Superior temporal gyrus (tissue), 1 donor: ENCODE measurements at regions not wholly inside any gene's neighbourhood (a gene's known extent, or its start where the extent isn't known, plus 50 kb on each side); places are given as distances from the start of the nearest gene placed in this dataset.
A peak's percentile ranks its signal among the peaks of the same experiment; 100 is the strongest.

Source experiments
- DNase-seq: peaks from one replicate; pipeline ENCODE4 v3.0.0-alpha.2; 2016; ENCODE audit errors: extremely low spot score

- DNase-seq = peak; percentile 29
Observed at GRCh38 chr16:9412031-9412914, 320.8 kb downstream of the HAPSTR1 start.

DNA sequence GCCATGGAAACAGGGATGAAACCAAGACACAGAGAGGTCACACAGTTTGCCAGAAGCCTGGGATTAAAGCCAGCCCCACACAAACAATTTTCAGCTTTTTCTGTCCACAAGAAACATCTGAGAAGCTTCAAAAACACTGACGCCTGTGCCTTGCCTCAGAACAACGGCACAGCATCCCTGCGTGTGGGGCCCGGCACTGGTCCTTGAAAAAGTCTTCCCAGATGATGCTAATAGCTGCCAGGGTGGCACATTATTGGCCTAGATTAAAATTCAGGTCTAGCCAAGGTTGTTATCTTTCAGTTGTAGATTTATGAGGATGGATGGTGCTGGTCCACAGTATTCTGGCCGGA is 321.4 kb downstream of the HAPSTR1 start:
- no peak for DNase-seq

- DNase-seq = no peak
Observed at GRCh38 chr16:9415545-9415944, 324.1 kb downstream of the HAPSTR1 start.

- DNase-seq = no peak
Observed at GRCh38 chr16:9417898-9418297, 326.5 kb downstream of the HAPSTR1 start.

DNA sequence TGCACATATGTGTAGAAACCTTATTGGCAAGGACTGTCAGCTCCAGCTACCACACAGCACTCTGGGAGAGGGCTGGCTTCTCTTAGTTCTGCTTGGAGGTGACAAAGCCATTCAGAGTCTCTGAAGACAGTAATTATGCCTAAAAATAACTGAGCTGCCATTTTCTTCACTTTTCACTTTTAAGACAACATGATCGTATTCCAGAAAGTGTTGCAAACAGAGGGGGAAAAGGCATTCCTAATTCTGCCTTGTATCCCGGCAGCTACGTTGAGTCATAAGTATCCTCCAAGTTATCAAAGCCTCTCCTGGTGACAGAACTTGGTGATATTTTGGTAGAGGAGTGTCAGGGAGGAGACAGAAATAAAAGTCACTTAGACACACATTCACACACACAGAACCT is 327.7 kb downstream of the HAPSTR1 start:
- no peak for DNase-seq

GRCh38 chr16:9422762-9423513 is 331.5 kb downstream of the HAPSTR1 start:
- no peak for DNase-seq

DNA sequence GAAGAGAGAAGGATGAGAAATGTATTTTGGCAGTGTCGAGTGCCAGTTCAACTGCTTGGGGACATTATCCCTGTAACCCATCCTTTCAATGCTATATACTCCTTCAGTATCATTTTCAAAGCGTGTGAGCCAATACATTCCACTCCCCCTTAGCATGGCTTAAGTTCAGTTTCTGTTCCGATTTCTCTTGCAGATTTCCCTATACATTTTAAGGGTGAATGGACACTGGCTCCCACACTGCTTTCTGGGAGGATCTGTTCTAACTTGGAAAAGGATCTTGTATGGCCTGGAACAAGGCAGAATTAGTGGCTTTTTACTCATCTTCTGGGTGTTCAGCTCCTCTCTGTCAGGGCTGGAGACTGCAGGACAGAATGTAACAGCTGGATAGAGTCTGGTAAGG is 333.8 kb downstream of the HAPSTR1 start:
- no peak for DNase-seq

DNA sequence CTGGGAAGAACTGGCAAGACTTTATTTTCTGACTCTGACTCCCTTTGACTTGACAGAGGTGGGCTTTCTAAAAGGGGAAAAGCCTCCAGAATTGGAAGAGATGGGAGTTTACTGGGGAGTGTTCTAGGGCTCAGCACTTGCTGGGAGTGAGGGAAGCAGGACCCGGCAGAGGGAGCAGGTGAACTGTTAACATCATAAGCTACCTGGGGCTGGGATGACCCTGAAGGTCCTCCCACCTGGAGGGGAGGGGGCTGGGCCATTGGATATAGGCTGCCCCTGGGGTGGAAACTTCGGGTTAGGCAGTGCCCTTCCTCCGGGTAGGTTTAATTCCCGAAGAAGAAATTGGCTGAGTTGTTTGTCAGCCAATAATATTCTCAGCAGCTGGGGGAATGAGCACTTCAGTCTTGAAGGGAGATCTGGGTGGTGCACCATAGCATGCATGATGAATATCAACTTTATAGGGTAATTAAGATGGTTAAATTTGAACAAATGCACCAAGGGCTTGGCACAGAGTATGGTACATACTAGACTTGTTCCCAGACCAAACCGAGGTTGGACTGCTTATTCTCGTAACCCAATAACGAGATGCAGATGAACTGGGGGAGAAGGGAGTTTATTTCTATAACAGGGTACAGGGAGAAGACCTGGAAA is 337.0 kb downstream of the HAPSTR1 start:
- DNase-seq = no peak

DNA sequence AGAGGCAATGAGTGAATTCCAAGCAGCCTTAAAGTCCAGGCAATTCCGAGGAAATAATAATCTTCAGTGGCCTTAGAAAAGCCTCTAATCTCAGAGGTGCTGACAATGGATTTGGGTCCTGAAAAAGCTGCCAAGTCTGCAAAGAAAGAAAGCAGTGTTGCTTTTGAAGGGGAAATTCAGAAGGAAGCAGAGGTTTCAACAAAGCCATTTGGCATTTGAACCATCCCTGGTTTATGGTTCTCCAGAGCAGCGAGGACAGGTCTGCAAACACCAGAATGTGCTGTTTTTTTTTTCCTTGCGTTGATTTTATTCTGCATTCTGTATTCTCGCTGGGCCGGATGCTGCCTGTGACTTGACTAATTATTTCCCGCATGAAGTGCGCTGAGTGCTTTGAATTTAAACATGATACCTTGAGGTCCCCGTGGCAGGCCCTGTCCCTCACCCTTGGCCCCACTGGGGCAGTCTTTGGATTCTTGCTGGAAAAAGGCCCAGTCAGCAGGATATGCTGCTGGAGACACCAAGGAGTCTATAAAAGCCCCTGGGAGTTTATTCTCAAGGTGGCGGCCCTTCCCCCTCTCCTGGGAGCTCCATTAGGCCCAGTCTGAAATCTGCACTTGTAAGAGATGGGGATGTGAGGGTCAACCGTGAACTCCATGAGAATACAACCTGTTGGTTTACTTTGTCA is 338.3 kb downstream of the HAPSTR1 start:
- DNase-seq = no peak

DNA sequence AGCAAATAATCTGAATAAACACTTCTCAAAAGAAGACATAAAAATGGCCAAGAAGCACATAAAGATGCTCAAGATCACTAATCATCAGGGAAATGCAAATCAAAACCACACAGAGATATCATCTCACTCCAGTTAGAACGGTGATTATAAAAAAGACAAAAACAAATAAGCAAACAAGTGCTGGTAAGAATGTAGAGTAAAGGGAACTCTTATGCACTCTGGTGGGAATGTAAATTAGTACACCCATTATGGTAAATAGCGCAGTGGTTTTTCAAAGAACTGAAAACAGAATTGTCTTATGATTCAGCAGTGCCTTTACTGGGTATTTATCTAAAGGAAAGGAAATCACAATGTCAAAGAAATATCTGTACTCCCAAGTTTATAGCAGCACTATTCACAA is 343.2 kb downstream of the HAPSTR1 start:
- no peak for DNase-seq

GRCh38 chr16:9436175-9436574 is 344.7 kb downstream of the HAPSTR1 start:
- DNase-seq = no peak

DNA sequence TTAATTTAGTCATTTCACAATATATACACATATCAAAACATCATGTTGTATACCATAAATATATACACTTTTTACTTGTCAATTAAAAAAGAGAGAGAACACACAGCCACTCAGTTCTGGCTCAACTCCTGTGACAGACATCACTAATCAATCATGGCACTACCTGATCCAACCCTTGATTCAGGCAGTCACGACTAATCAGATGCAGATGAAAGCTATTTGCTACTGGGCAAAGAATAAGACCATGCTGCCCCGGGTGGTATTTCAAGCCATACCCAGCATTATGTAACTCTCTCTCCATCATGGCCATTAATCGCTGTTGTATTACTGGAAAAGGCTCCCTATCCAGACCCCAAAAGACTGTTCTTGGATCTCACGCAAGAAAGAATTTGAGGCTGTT is 345.7 kb downstream of the HAPSTR1 start:
- no peak for DNase-seq

DNA sequence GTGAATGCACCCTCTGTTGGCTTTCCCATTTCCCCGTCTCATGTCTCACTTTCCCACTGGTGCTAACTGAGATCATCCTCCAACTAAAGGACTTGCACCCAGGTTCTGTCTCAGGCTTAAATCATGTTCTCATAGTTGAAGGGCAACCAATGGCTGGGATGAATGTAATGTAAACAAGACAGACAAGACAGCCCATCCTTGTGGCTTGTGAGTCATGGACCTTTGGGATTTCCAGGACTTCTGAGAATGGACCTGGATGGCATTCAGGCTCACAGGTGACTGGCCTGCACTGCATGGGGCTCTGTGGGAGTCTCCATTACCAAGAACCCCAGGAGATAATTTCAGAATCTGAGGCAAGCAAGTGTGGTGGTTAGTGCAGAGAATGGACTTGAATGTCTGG is 347.5 kb downstream of the HAPSTR1 start:
- DNase-seq = no peak

- DNase-seq = no peak
Observed at GRCh38 chr16:9441012-9441411, 349.6 kb downstream of the HAPSTR1 start.

- DNase-seq = no peak
Observed at GRCh38 chr16:9443864-9444263, 352.4 kb downstream of the HAPSTR1 start.

DNA sequence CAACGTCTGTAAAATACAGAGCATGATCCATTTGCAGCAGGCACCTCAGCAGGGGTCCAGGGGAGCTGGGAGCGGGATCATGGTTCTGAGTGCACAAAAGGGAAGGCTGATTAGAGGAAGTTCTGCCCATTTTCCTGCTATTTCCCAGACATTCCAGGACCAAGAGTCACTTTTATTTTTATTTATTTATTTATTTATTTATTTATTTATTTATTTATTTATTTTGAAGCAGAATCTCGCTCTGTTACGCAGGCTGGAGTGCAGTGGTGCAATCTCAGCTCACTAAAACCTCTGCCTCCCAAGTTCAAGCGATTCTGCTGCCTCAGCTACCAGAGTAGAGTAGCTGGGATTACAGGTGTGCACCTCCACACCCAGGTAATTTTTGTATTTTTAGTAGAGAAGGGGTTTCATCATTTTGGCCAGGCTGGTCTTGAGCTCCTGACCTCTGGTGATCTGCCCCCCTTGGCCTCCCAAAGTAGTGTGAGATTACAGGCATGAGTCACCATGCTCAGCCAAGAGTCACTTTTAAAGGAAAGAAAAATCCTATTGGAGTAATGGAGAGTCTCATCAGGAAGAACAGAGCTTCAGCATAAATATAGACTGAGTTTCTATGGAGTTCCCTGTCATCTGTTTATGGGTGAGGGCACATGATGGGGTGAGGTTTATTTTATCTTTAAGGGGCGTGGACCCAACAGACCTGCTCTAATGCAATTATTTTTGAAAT is 355.2 kb downstream of the HAPSTR1 start:
- DNase-seq = no peak

- no peak for DNase-seq
Observed at GRCh38 chr16:9447195-9447551, 355.7 kb downstream of the HAPSTR1 start.

DNA sequence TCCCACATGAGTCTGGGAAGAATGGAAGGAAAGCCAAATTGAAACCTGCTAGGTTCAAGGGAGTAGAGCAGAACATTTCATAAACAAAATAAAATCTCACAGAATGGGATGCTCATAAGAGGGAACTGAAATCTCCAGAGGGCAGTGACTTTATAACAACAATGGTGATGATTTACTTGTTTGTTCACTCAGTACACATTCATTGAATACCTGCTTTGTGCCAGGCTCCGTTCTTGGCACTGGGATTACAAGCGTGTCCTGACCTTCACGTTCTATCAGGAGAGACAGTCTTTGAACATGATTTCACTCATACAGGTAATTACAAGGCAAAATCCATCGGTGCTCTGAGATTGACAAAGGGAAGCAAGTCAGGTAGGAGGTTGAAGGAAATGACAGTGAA is 356.3 kb downstream of the HAPSTR1 start:
- no peak for DNase-seq

- DNase-seq = no peak
Observed at GRCh38 chr16:9449597-9449996, 358.2 kb downstream of the HAPSTR1 start.

- no peak for DNase-seq
Observed at GRCh38 chr16:9457215-9457614, 365.8 kb downstream of the HAPSTR1 start.

GRCh38 chr16:9458816-9459215 is 367.4 kb downstream of the HAPSTR1 start:
- no peak for DNase-seq

DNA sequence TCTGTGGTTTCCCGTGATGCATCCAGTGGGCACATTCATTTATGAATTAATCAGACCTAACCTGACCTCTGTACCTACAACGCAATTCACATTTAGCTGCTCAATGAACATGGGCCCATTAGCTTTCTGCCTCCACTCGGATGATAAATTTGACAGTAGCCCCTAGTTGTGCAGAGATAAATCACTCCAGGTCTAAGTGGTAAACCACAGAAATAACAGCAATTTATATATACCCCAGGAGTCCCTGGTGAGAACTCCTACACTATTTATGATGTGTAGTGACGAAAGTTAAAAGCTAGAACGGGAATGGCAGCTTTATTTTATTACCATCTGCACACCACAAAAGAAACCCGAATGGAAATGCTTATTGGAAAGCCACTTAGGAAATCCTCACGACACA is 371.5 kb downstream of the HAPSTR1 start:
- DNase-seq = no peak
